ENCODE measurements at regions not wholly inside any gene's neighbourhood (a gene's known extent, or its start where the extent isn't known, plus 50 kb on each side); places are given as distances from the start of the nearest gene placed in this dataset.
"Not testable (repeated sequence)": the region's sequence is repeated elsewhere in the genome, so short reads cannot be mapped to it uniquely, and the experiment has no call there.

DNA sequence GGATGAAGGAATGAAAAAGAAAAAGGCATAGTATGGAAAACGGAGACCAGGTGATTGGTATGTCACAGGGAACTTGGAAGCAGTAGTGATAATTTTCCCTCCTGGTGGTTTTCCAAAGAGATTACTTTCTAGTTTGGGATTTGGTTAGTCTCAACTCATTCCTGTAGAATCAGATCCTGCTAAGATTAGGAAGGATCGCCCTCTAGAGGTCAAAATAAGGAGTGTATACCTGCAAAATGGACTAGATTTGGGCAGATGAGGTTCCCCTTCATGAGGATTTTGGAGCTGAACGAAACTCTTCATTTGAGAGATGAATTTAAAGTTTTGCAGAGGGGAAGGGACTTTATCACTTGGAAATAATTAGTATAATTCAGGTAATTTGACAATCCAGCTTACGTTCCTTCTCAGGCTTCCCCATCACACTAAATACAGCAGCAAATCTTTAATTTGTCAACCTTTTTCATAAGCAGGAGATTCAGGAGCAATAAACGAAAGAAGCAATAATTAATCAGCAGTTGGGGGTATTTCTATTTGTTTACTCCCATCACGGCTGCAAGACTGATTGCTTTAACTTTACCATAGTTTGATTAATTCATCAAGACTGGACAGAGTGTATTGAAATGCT, 65.2 kb downstream of the CCDC195 start:
- Histone ChIP-seq H3K36me3 (ENCODE audit: insufficient read depth, low read length) (no peaks in the 10 kb centered on the region), H3K4me3 (ENCODE audit: low read length) (no peak overlapping the region), H3K27ac (ENCODE audit: low read depth in 1 of 2, low read length in 2 of 2) (no peak overlapping the region), H3K4me1 (ENCODE audit: insufficient read depth, low read length) (no peaks in the 10 kb centered on the region), H3K9me3 (ENCODE audit: control insufficient read depth in 1 of 2, insufficient read depth in 1 of 2, low read length in 2 of 2) (no peaks in the 10 kb centered on the region), H3K27me3 (ENCODE audit: control insufficient read depth in 1 of 2, insufficient read depth in 2 of 2, low read length in 2 of 2) (no peaks in the 10 kb centered on the region)
- H3K9me3 Mint-ChIP-seq: no peaks in the 10 kb centered on the region
- DNase-seq (peak in 4 of 14 experiments; percentile 7 to 74 (median 64)), ATAC-seq (ENCODE audit: poor library complexity) (peak; percentile 57)
- intact Hi-C loops (cut with DNase I, micrococcal nuclease): loop anchor here (1.0 to 10.0 kb wide), 2 partner anchors 294 to 656 kb away; no protein-coding TSS in a partner anchor
- POLR2A ChIA-PET: no interaction called here
- no peak overlapping the region for H3K27ac Mint-ChIP-seq
- H3K4me3 Mint-ChIP-seq: no peak overlapping the region
- H3K4me1 Mint-ChIP-seq (ENCODE audit: low read depth): peaks cover 4% of the 10 kb centered on the region
- no peaks in the 10 kb centered on the region for H3K36me3 Mint-ChIP-seq (ENCODE audit: low read depth)
- TF ChIP-seq CTCF (IDR thresholded peaks at IDR 0.05): peak; percentile 87
- H3K27me3 Mint-ChIP-seq: peaks cover 7% of the 10 kb centered on the region
- CTCF ChIA-PET: interaction anchor here (1.2 to 1.4 kb wide), 2 partner anchors 20 to 282 kb away, joined by 3 to 5 read pairs; no protein-coding TSS in a partner anchor

DNA sequence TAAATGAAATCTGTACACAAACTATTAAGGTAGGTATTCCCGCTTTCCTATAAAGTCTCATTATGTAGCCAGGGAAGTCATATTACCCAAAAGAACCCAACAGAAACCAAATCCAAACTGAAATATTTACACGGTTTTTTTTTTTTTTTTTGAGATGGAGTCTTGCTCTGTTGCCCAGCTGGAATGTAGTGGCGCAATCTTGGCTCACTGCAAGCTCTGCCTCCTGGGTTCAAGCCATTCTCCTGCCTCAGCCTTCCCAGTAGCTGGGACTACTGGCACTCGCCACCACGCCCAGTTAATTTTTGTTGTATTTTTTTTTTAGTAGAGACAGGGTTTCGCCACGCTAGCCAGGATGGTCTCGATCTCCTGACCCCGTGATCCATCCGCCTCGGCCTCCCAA, 62.5 kb upstream of the CUL3 start:
- intact Hi-C loops (cut with DNase I, micrococcal nuclease): loop anchor here in 1 of 2 experiments (10.0 kb wide), 1 partner anchor 173 kb away; no protein-coding TSS in a partner anchor
- H3K27ac Mint-ChIP-seq; H3K27me3 Mint-ChIP-seq; H3K4me1 ChIP-seq (ENCODE audit: insufficient read depth, low read length); ATAC-seq (ENCODE audit: poor library complexity); H3K4me1 Mint-ChIP-seq (ENCODE audit: low read depth); H3K27ac ChIP-seq (ENCODE audit: low read depth in 1 of 2, low read length in 2 of 2); H3K4me3 ChIP-seq (ENCODE audit: low read length); POLR2A ChIA-PET; DNase-seq; H3K9me3 Mint-ChIP-seq; H3K27me3 ChIP-seq (ENCODE audit: control insufficient read depth in 1 of 2, insufficient read depth in 2 of 2, low read length in 2 of 2); H3K9me3 ChIP-seq (ENCODE audit: control insufficient read depth in 1 of 2, insufficient read depth in 1 of 2, low read length in 2 of 2); H3K4me3 Mint-ChIP-seq; H3K36me3 ChIP-seq (ENCODE audit: insufficient read depth, low read length); H3K36me3 Mint-ChIP-seq (ENCODE audit: low read depth): not testable (repeated sequence)
- CTCF ChIA-PET: interaction anchor here (0.7 to 1.2 kb wide), 2 partner anchors 109 to 178 kb away, joined by 3 to 4 read pairs; no protein-coding TSS in a partner anchor

- peak; percentile 68 for TF ChIP-seq CTCF (IDR thresholded peaks at IDR 0.05)
- Mint-ChIP-seq H3K4me3 (no peak overlapping the region), H3K27ac (no peak overlapping the region), H3K9me3 (no peaks in the 10 kb centered on the region), H3K4me1 (ENCODE audit: low read depth) (peaks cover 5% of the 10 kb centered on the region), H3K36me3 (ENCODE audit: low read depth) (no peaks in the 10 kb centered on the region), H3K27me3 (peaks cover 3% of the 10 kb centered on the region)
- Histone ChIP-seq H3K4me1 (ENCODE audit: insufficient read depth, low read length) (no peaks in the 10 kb centered on the region), H3K27me3 (ENCODE audit: control insufficient read depth in 1 of 2, insufficient read depth in 2 of 2, low read length in 2 of 2) (no peaks in the 10 kb centered on the region), H3K9me3 (ENCODE audit: control insufficient read depth in 1 of 2, insufficient read depth in 1 of 2, low read length in 2 of 2) (no peaks in the 10 kb centered on the region), H3K4me3 (ENCODE audit: low read length) (no peak overlapping the region), H3K27ac (ENCODE audit: low read depth in 1 of 2, low read length in 2 of 2) (no peak overlapping the region), H3K36me3 (ENCODE audit: insufficient read depth, low read length) (no peaks in the 10 kb centered on the region)
- ATAC-seq (ENCODE audit: poor library complexity) (peak; percentile 66), DNase-seq (peak in 4 of 14 experiments; percentile 8 to 52 (median 30))
- ChIA-PET CTCF (interaction anchor here (0.8 to 1.7 kb wide), 2 partner anchors 277 to 289 kb away, joined by 3 read pairs; no protein-coding TSS in a partner anchor), POLR2A (no interaction called here)
- intact Hi-C loops (cut with DNase I, micrococcal nuclease): loop anchor here in 1 of 2 experiments (10.0 kb wide), 1 partner anchor 172 kb away; no protein-coding TSS in a partner anchor
Measured at GRCh38 chr2:224646242-224646846, 61.2 kb upstream of the CUL3 start.

Measured in CD4-positive, alpha-beta T cell (primary cell).